ENCODE measurements at regions not wholly inside any gene's neighbourhood (a gene's known extent, or its start where the extent isn't known, plus 50 kb on each side); places are given as distances from the start of the nearest gene placed in this dataset.

DNA sequence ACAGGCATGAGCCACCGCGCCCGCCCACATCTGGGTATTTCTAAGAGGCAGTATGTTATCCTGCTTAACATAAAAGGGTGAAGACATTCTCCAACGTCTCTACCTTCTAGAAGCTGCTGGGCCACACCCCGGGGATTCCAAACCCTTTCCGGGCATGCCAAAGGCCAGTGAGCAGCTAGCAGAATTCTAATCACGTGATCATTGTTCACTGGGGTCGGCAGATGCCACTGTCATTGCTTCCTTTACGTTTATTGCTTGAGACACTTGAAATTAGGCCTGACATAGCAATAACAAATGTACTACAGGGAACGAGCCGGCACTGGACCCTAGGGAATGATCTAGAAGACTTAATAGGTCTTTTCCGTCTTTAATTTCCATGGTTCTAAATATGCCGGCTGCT is 141.2 kb upstream of the ZFHX3 start:
- TF ChIP-seq, protein P1, sequence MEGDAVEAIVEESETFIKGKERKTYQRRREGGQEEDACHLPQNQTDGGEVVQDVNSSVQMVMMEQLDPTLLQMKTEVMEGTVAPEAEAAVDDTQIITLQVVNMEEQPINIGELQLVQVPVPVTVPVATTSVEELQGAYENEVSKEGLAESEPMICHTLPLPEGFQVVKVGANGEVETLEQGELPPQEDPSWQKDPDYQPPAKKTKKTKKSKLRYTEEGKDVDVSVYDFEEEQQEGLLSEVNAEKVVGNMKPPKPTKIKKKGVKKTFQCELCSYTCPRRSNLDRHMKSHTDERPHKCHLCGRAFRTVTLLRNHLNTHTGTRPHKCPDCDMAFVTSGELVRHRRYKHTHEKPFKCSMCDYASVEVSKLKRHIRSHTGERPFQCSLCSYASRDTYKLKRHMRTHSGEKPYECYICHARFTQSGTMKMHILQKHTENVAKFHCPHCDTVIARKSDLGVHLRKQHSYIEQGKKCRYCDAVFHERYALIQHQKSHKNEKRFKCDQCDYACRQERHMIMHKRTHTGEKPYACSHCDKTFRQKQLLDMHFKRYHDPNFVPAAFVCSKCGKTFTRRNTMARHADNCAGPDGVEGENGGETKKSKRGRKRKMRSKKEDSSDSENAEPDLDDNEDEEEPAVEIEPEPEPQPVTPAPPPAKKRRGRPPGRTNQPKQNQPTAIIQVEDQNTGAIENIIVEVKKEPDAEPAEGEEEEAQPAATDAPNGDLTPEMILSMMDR (IDR thresholded peaks at IDR 0.05 in 8 of 11, conservative IDR thresholded peaks at IDR 0.05 in 3 of 11): no peak
- no peak for TF ChIP-seq POLR2AphosphoS5 (IDR thresholded peaks at IDR 0.05)

Data from spleen (tissue), 7 donors.